ENCODE measurements at regions not wholly inside any gene's neighbourhood (a gene's known extent, or its start where the extent isn't known, plus 50 kb on each side); places are given as distances from the start of the nearest gene placed in this dataset.

DNA sequence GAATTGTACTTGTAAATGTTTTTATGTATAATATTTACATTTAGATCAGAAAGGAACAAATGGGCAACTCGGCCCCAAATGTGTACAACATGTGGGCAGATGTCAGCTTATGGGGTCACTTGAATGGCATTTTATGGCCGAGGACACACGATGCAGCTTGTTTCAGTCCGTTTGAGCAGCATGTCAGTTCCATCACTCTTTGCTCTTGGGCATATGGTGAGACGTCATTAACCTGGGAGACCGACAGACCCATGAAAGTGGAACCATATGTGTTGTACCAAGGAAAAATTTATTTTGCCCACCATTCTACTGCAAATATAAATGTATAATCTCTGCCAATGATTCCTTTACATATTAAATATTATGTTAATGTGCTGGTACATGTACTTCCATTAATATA lies 561.9 kb upstream of the SOX9 start:
- H3K4me3 ChIP-seq (ENCODE audit: low read depth, poor library complexity, severe bottlenecking), result no peak overlapping the region
- WGBS, 2 donors, result 58 to 61% methylated on average over 6 of the region's 6 CpGs
- intact Hi-C loops (cut with DNase I; ENCODE audit: low total_unique reads), result no loop called here
- TF ChIP-seq, protein P1, sequence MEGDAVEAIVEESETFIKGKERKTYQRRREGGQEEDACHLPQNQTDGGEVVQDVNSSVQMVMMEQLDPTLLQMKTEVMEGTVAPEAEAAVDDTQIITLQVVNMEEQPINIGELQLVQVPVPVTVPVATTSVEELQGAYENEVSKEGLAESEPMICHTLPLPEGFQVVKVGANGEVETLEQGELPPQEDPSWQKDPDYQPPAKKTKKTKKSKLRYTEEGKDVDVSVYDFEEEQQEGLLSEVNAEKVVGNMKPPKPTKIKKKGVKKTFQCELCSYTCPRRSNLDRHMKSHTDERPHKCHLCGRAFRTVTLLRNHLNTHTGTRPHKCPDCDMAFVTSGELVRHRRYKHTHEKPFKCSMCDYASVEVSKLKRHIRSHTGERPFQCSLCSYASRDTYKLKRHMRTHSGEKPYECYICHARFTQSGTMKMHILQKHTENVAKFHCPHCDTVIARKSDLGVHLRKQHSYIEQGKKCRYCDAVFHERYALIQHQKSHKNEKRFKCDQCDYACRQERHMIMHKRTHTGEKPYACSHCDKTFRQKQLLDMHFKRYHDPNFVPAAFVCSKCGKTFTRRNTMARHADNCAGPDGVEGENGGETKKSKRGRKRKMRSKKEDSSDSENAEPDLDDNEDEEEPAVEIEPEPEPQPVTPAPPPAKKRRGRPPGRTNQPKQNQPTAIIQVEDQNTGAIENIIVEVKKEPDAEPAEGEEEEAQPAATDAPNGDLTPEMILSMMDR (IDR thresholded peaks at IDR 0.05), result no peak
- no peak for TF ChIP-seq POLR2A (IDR thresholded peaks at IDR 0.05)
- no peak for DNase-seq (ENCODE audit: low spot score in 2 of 2)

DNA sequence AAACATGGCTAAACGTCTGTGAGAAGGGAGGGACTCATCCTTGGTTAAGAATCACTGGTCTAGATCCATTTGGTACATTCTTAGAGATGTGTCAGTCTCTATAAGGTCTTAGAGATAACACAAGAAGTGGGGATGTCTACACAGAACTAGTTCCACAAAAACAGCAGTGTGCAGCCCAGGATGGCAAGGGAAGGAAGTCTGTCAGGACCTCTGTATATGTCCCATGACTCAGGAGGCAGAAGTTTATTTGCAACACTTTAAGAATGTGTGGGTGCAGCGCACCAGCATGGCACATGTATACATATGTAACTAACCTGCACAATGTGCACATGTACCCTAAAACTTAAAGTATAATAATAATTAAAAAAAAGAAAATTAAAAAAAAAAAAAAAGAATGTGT lies 548.5 kb upstream of the SOX9 start:
- no peak for TF ChIP-seq POLR2A (IDR thresholded peaks at IDR 0.05)
- TF ChIP-seq, protein P1 (IDR thresholded peaks at IDR 0.05), result no peak
- no peak for DNase-seq (ENCODE audit: low spot score in 2 of 2)
- H3K4me3 ChIP-seq (ENCODE audit: low read depth, poor library complexity, severe bottlenecking), result no peak overlapping the region
- intact Hi-C loops (cut with DNase I; ENCODE audit: low total_unique reads), result no loop called here
- WGBS, 2 donors, result 45 to 54% methylated on average over 2 of the region's 2 CpGs

DNA sequence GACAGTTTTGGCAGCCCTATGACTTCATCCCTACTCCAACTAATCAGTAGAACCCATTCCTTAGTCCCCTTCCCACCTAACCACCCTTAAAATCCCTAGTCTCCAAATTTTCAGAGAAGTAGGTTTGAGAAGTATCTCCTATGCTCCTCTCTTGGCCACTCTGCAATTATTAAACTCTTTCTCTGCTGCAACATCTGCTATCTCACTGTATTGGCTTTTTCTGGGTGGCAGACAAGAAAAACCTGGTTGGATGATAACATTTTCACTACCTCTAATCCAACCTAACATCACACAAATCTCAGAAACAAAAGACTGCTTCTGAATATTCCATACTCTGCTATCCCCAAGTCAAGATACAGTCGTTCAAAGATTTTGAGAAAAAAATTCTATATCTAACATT lies 542.4 kb upstream of the SOX9 start:
- intact Hi-C loops (cut with DNase I; ENCODE audit: low total_unique reads), result no loop called here
- 95 to 96% methylated on average over 1 of the region's 1 CpG for WGBS, 2 donors
- DNase-seq (ENCODE audit: low spot score in 2 of 2), result no peak
- no peak overlapping the region for H3K4me3 ChIP-seq (ENCODE audit: low read depth, poor library complexity, severe bottlenecking)
- TF ChIP-seq POLR2A (IDR thresholded peaks at IDR 0.05), result no peak
- TF ChIP-seq, protein P1 (IDR thresholded peaks at IDR 0.05), result no peak

DNA sequence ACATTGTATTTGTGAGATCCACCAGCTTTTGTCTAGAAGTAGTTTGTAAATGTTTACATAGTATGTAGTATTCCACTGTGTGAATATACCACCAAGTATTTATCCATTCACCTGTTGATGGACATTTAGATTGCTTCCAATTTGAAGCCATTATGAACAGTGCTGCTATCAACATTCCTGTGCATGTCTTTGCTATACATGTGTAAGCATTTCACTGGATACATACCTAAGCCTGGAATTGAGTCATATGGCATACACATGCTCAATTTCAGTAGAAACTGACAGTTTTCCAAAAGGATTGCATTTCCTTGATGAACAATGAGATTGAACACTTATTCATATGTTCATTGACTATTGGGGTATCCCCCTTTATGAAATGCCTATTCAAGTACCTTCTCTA lies 540.6 kb upstream of the SOX9 start:
- TF ChIP-seq, protein P1 (IDR thresholded peaks at IDR 0.05), result no peak
- no peak for TF ChIP-seq POLR2A (IDR thresholded peaks at IDR 0.05)
- DNase-seq (ENCODE audit: low spot score in 2 of 2), result no peak
- no peak overlapping the region for H3K4me3 ChIP-seq (ENCODE audit: low read depth, poor library complexity, severe bottlenecking)
- intact Hi-C loops (cut with DNase I; ENCODE audit: low total_unique reads), result no loop called here

DNA sequence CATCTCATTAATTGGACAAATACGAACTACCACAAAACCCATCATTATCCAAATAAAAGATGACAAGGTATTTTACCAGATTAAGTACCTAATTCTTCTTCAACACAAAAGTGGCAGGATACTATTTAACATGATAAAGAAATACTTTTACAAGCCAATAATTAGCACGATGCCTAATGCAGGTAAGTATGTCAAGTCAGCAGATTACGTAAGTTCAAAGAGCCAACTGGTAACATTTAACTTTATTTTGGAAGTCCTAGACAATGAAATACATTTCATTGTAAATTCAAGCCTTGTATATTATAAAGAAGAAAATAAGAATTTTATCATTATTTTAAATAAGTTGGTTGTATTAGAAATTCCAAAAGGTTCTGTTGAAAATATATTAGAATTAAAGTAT lies 535.3 kb upstream of the SOX9 start:
- no peak for TF ChIP-seq POLR2A (IDR thresholded peaks at IDR 0.05)
- TF ChIP-seq, protein P1 (IDR thresholded peaks at IDR 0.05), result no peak
- 60 to 69% methylated on average over 3 of the region's 3 CpGs for WGBS, 2 donors
- DNase-seq (ENCODE audit: low spot score in 2 of 2), result no peak
- intact Hi-C loops (cut with DNase I; ENCODE audit: low total_unique reads), result no loop called here
- no peak overlapping the region for H3K4me3 ChIP-seq (ENCODE audit: low read depth, poor library complexity, severe bottlenecking)

DNA sequence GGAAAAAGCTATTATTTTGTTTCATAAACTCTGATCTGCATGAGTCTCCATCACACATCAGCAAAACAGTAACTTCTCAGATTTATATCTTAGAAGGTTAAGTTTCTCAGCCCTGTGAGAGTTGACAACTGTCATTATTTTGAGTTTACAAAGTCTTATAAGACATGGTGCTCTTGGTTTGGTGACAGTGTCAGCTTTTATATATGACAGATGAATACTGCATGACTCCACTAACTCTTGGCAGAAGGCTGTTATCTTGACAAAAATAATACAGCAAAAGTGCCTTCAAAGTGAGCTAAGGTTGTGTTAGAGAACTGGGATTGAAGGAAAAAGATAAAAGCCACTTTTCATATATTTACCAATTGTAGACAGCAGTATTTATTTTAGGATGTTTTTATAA lies 528.4 kb upstream of the SOX9 start:
- intact Hi-C loops (cut with DNase I; ENCODE audit: low total_unique reads), result no loop called here
- DNase-seq (ENCODE audit: low spot score in 2 of 2), result no peak
- H3K4me3 ChIP-seq (ENCODE audit: low read depth, poor library complexity, severe bottlenecking), result no peak overlapping the region
- TF ChIP-seq, protein P1 (IDR thresholded peaks at IDR 0.05), result no peak
- TF ChIP-seq POLR2A (IDR thresholded peaks at IDR 0.05), result no peak
